ENCODE measurements at regions not wholly inside any gene's neighbourhood (a gene's known extent, or its start where the extent isn't known, plus 50 kb on each side); places are given as distances from the start of the nearest gene placed in this dataset.

GRCh38 chr15:46865155-46865554 is 852.1 kb upstream of the SEMA6D start:
- intact Hi-C loops (cut with micrococcal nuclease; ENCODE audit: unreplicated experiment), result no loop called here
- Histone ChIP-seq H3K4me1 (ENCODE audit: insufficient read depth, low read length) (no peaks in the 10 kb centered on the region), H3K9ac (ENCODE audit: insufficient read depth, low read depth, low read length) (no peak overlapping the region), H3K27me3 (ENCODE audit: control insufficient read depth in 1 of 2, insufficient read depth in 2 of 2, low read length in 2 of 2) (no peaks in the 10 kb centered on the region), H2AFZ (ENCODE audit: low read length) (no peak overlapping the region), H3K9me3 (ENCODE audit: low read length) (peaks cover 91% of the 10 kb centered on the region), H3K36me3 (replicated peaks in 1 of 2; ENCODE audit: control insufficient read depth in 1 of 2, insufficient read depth in 2 of 2, low read length in 2 of 2) (no peaks in the 10 kb centered on the region), H3K27ac (ENCODE audit: extremely low read length, insufficient read depth, low read length) (no peak overlapping the region), H3K4me2 (ENCODE audit: low read depth, low read length) (no peak overlapping the region), H3K79me2 (ENCODE audit: insufficient read depth, low read length) (no peaks in the 10 kb centered on the region), H3K4me3 (replicated peaks in 1 of 3; ENCODE audit: insufficient read depth in 1 of 3, low read depth in 2 of 3, low read length in 3 of 3) (no peak overlapping the region), H4K20me1 (ENCODE audit: insufficient read depth, low read length) (no peaks in the 10 kb centered on the region)
- in situ Hi-C loops (cut with HindIII; ENCODE audit: extremely low pct_ligation_motif_present, low pct_unique_long_range_greater_than_20kb), result no loop called here
- CTCF ChIA-PET (ENCODE audit: low intra/inter-chr PET ratio, low total read pairs), result no interaction called here
- DNase-seq (ENCODE audit: low spot score) (no peak), FAIRE-seq (no peak), ATAC-seq (no peak)
- POLR2A ChIA-PET, result no interaction called here
- WGBS (ENCODE audit: low lambda C conversion rate), result 8% methylated on average over 6 of the region's 6 CpGs
- BruUV-seq (replicated peaks), result no TSS peak
- TF ChIP-seq ZFP36L2 (CRISPR knock-in tag; IDR thresholded peaks at IDR 0.05) (no peak), ZNF317 (CRISPR knock-in tag; IDR thresholded peaks at IDR 0.05) (no peak)

GRCh38 chr15:46872286-46872980 is 844.9 kb upstream of the SEMA6D start:
- FAIRE-seq, result no peak
- Histone ChIP-seq H3K4me2 (ENCODE audit: low read depth, low read length) (no peak overlapping the region), H3K27me3 (ENCODE audit: control insufficient read depth in 1 of 2, insufficient read depth in 2 of 2, low read length in 2 of 2) (no peaks in the 10 kb centered on the region), H4K20me1 (ENCODE audit: insufficient read depth, low read length) (no peaks in the 10 kb centered on the region), H3K36me3 (replicated peaks in 1 of 2; ENCODE audit: control insufficient read depth in 1 of 2, insufficient read depth in 2 of 2, low read length in 2 of 2) (no peaks in the 10 kb centered on the region), H3K4me3 (replicated peaks in 1 of 3; ENCODE audit: insufficient read depth in 1 of 3, low read depth in 2 of 3, low read length in 3 of 3) (no peak overlapping the region), H3K9ac (ENCODE audit: insufficient read depth, low read depth, low read length) (no peak overlapping the region), H2AFZ (ENCODE audit: low read length) (no peak overlapping the region), H3K4me1 (ENCODE audit: insufficient read depth, low read length) (no peaks in the 10 kb centered on the region), H3K79me2 (ENCODE audit: insufficient read depth, low read length) (no peaks in the 10 kb centered on the region), H3K9me3 (ENCODE audit: low read length) (peaks cover 74% of the 10 kb centered on the region), H3K27ac (ENCODE audit: extremely low read length, insufficient read depth, low read length) (no peak overlapping the region)
- WGBS (ENCODE audit: low lambda C conversion rate), result 40% methylated on average over 5 of the region's 5 CpGs
- ATAC-seq, result no peak
- CTCF ChIA-PET (ENCODE audit: low intra/inter-chr PET ratio, low total read pairs), result no interaction called here
- POLR2A ChIA-PET, result no interaction called here
- BruUV-seq (replicated peaks), result no TSS peak
- DNase-seq (ENCODE audit: low spot score), result no peak
- in situ Hi-C loops (cut with HindIII; ENCODE audit: extremely low pct_ligation_motif_present, low pct_unique_long_range_greater_than_20kb), result no loop called here
- intact Hi-C loops (cut with micrococcal nuclease; ENCODE audit: unreplicated experiment), result no loop called here
- TF ChIP-seq THAP8 (CRISPR knock-in tag; IDR thresholded peaks at IDR 0.05; ENCODE audit: borderline replicate concordance) (no peak), FLYWCH1 (CRISPR knock-in tag; IDR thresholded peaks at IDR 0.05) (no peak), CREB1 (IDR thresholded peaks at IDR 0.05) (no peak), CREB1 (CRISPR knock-in tag; IDR thresholded peaks at IDR 0.05) (no peak), KAT7 (CRISPR knock-in tag; IDR thresholded peaks at IDR 0.05; ENCODE audit: borderline replicate concordance) (no peak), AFF4 (CRISPR knock-in tag; IDR thresholded peaks at IDR 0.05) (no peak), TFDP2 (CRISPR knock-in tag; IDR thresholded peaks at IDR 0.05) (no peak)
